H1 (cell line): ENCODE measurements at regions not wholly inside any gene's neighbourhood (a gene's known extent, or its start where the extent isn't known, plus 50 kb on each side); places are given as distances from the start of the nearest gene placed in this dataset.

ENCODE experiments used
- ATF2 ChIP-seq: IDR thresholded peaks from 2 replicates; pipeline ENCODE4 v1.6.1; 2012; ENCODE audit warnings: low read length, inconsistent platforms
- CHD1 ChIP-seq: IDR thresholded peaks from 2 replicates; pipeline ENCODE4 v1.6.1; 2012; ENCODE audit warnings: low read depth, low read length, improper control_type of control experiment
- CHD7 ChIP-seq: fragments of 300-600 bp; sonication (generic); IDR thresholded peaks from 2 replicates; pipeline ENCODE4 v1.7.1; 2012; ENCODE audit warnings: low read length, moderate library complexity, mild to moderate bottlenecking, inconsistent platforms; ENCODE audit not compliant: insufficient replicate concordance
- JUN ChIP-seq: IDR thresholded peaks from 2 replicates; pipeline ENCODE4 v1.6.1; 2011; ENCODE audit warnings: low read depth, mild to moderate bottlenecking, improper control_type of control experiment, low read length
- NRF1 ChIP-seq: IDR thresholded peaks from 2 replicates; pipeline ENCODE4 v1.6.1; 2011; ENCODE audit warnings: mild to moderate bottlenecking, low read depth, low read length, improper control_type of control experiment
- PHF8 ChIP-seq: fragments of 200-600 bp; sonication (generic); conservative IDR thresholded peaks from 2 replicates; pipeline ENCODE4 v1.7.1; 2012; ENCODE audit warnings: low read depth, mild to moderate bottlenecking, inconsistent platforms, low read length, moderate library complexity
- POLR2AphosphoS5 ChIP-seq: IDR thresholded peaks from 2 replicates; pipeline ENCODE4 v1.6.1; 2011; ENCODE audit warnings: low read depth, low read length
- SP2 ChIP-seq: IDR thresholded peaks from 2 replicates; pipeline ENCODE4 v1.6.1; 2012; ENCODE audit warnings: mild to moderate bottlenecking, low read length, inconsistent platforms

- TF ChIP-seq SP2 (no peak), ATF2 (no peak), NRF1 (no peak), CHD1 (no peak), PHF8 (no peak), CHD7 (no peak), JUN (no peak), POLR2AphosphoS5 (no peak)
- TF ChIP-seq, all 59 proteins: peak for 0
Observed at GRCh38 chr7:82527851-82528250, 84.3 kb upstream of the CACNA2D1 start (continued).
